Transverse colon (tissue), 4 donors: ENCODE measurements at regions not wholly inside any gene's neighbourhood (a gene's known extent, or its start where the extent isn't known, plus 50 kb on each side); places are given as distances from the start of the nearest gene placed in this dataset.

Experiments
- CTCF ChIP-seq, 5 experiments: fragments of 200-600 bp in 3 of 5; fragments of 450-650 bp in 2 of 5; sonication (generic) in 3 of 5; IDR thresholded peaks; 1 replicate in 2 of 5; 2 replicates in 3 of 5; pipeline ENCODE4 v1.5.1; 2016 to 2017; ENCODE audit warnings: antibody characterized with exemption in 5 of 5, inconsistent platforms in 3 of 5, mild to moderate bottlenecking in 2 of 5, moderate library complexity in 1 of 5
- POLR2A ChIP-seq: fragments of 450-650 bp; IDR thresholded peaks from one replicate; pipeline ENCODE4 v1.6.1; 2016; ENCODE audit warnings: antibody characterized with exemption, mild to moderate bottlenecking, moderate library complexity
- POLR2AphosphoS5 ChIP-seq, 3 donors: sonication (generic); formaldehyde crosslinking; IDR thresholded peaks; one replicate each; pipeline ENCODE4 v1.6.1; 2016; ENCODE audit warnings: antibody characterized with exemption in 3 of 3

DNA sequence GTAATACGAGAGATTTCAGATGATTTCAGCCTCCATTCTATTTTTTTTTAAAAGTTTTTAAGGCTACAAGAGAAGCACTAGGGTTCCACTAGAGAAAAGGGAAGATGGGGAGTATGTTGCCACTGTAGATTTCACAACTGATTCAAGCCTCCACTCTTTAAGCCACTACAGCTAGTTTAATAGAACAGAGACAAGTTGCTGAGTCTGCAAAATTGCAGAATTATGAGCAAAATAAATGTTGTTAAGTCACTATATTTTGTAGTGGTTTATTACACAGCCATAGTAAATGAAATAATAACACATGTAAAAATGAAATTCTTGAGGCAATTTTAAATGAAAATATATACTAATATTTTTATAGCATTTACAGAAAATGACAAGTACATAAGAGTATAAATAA lies 96.0 kb upstream of the POT1 start:
- TF ChIP-seq CTCF (IDR thresholded peaks at IDR 0.05) (no peak), POLR2A (no peak), POLR2AphosphoS5 (IDR thresholded peaks at IDR 0.05) (no peak)
